ENCODE measurements at regions not wholly inside any gene's neighbourhood (a gene's known extent, or its start where the extent isn't known, plus 50 kb on each side); places are given as distances from the start of the nearest gene placed in this dataset.
"Not testable (repeated sequence)": the region's sequence is repeated elsewhere in the genome, so short reads cannot be mapped to it uniquely, and the experiment has no call there.

- in situ Hi-C loops (cut with HindIII; ENCODE audit: low pct_ligation_motif_present, low pct_unique_long_range_greater_than_20kb, low sequenced_read_pairs) = no loop called here
- no peak for DNase-seq
Measured at GRCh38 chr12:19901841-19902240, 462.5 kb downstream of the AEBP2 start.

- in situ Hi-C loops (cut with HindIII; ENCODE audit: low pct_ligation_motif_present, low pct_unique_long_range_greater_than_20kb, low sequenced_read_pairs) = no loop called here
- no peak for DNase-seq
Measured at GRCh38 chr12:19904819-19905218, 463.5 kb upstream of the PDE3A start.

DNA sequence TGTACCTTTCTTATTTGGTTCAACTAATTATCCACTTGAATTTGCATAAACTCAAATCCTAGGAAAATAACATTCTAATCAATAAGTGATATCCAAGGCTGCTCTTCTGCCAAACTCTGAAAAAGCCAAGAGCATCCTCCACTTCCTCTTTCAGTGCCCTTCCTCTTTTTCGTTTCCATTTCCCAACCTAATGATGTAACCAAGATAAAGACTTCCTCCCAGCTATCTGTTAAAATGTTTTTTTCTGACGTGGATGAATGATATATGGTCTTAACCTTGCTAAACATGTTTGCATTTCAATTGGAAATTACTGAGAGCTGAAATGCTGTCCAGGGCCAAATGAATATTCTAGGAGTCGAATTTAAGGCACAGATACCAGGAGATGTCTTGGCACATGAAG, 459.5 kb upstream of the PDE3A start:
- no peak for DNase-seq
- in situ Hi-C loops (cut with HindIII; ENCODE audit: low pct_ligation_motif_present, low pct_unique_long_range_greater_than_20kb, low sequenced_read_pairs) = no loop called here

DNA sequence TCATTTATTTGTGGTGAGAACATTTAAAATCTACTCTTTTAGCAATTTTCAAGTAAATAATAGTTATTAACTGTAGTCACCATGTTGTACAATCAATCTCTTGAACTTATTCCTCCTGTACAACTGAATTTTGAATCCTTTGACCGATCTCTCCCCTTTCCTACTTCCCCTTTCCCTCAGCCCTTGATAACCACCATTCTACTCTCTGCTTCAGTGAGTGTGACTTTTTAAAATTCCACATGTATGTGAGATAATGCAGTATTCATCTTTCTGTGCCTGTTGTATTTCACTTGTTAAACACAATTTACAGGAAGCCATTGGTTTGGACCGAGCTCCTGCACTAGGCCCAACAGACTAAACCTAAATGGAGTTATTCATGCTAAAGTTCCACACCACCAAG, 458.9 kb upstream of the PDE3A start:
- in situ Hi-C loops (cut with HindIII; ENCODE audit: low pct_ligation_motif_present, low pct_unique_long_range_greater_than_20kb, low sequenced_read_pairs) = no loop called here
- DNase-seq = no peak

- DNase-seq = no peak
- in situ Hi-C loops (cut with HindIII; ENCODE audit: low pct_ligation_motif_present, low pct_unique_long_range_greater_than_20kb, low sequenced_read_pairs) = no loop called here
Measured at GRCh38 chr12:19910681-19911080, 457.7 kb upstream of the PDE3A start.

DNA sequence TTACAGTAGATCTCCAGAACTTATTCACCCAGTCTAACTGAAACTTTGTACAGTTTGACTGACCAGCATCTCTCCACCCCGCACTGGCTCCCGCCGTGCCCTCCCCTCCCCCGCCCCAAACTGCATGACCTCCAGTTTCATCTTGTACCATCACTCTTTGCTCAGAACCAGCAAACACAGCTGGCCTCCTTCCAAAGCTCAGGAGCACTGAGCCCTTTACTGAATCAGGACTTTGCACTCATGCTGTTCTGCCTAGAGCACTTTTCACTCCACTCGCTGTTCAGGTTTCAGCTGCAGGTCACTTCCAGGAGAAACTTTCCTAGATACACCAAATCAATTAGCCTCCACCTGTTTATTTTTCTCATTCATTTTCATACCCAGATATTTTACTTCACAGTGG, 455.3 kb upstream of the PDE3A start:
- no peak for DNase-seq
- in situ Hi-C loops (cut with HindIII; ENCODE audit: low pct_ligation_motif_present, low pct_unique_long_range_greater_than_20kb, low sequenced_read_pairs) = no loop called here

DNA sequence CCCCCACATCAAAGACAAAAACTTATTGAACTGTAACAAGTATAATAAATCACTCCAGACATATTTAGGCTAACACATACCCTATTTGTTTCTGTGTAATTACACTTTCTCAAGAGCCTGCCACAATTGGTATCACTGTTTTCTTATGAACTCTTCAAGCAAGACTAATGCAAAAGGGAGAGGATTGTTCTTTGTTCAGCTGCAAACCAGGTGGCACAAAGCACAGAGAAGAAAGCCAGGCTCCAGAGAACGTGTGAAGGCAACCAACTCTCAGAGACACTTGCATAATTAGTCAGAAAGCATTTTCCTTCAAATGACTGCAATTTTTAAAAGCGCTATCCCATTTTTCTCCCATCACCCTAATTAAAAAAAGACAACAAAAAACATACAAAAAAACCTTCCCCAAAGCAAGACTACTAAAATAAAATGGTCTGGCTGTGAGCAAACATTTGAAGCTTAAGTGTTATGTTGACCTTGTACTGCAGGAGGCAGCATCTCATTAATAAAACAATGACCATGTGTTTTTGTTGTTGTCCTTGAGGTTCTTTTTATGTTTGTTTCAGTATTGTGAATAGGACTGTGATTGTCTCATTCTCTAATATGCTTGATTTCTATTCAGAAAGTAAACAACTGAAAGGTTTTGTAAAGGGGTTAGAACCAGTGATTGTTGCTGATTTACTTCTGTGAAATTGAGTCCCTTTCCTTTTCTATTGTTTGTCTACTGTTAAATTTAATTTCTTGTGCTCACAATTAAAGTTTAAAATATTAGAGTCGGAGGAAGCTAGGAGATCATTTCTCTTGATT, 452.7 kb upstream of the PDE3A start:
- DNase-seq = peak; percentile 37
- in situ Hi-C loops (cut with HindIII; ENCODE audit: low pct_ligation_motif_present, low pct_unique_long_range_greater_than_20kb, low sequenced_read_pairs) = no loop called here

- in situ Hi-C loops (cut with HindIII; ENCODE audit: low pct_ligation_motif_present, low pct_unique_long_range_greater_than_20kb, low sequenced_read_pairs) = no loop called here
Measured at GRCh38 chr12:19916196-19916753, 452.1 kb upstream of the PDE3A start.

GRCh38 chr12:19916974-19917373, 451.4 kb upstream of the PDE3A start:
- in situ Hi-C loops (cut with HindIII; ENCODE audit: low pct_ligation_motif_present, low pct_unique_long_range_greater_than_20kb, low sequenced_read_pairs) = no loop called here
- DNase-seq = no peak

More at GRCh38 chr12:19916196-19916753, 452.1 kb upstream of the PDE3A start:
- no peak for DNase-seq

GRCh38 chr12:19921716-19922115, 446.6 kb upstream of the PDE3A start:
- in situ Hi-C loops (cut with HindIII; ENCODE audit: low pct_ligation_motif_present, low pct_unique_long_range_greater_than_20kb, low sequenced_read_pairs) = not testable (repeated sequence)

GRCh38 chr12:19922717-19923116, 445.6 kb upstream of the PDE3A start:
- no peak for DNase-seq
- in situ Hi-C loops (cut with HindIII; ENCODE audit: low pct_ligation_motif_present, low pct_unique_long_range_greater_than_20kb, low sequenced_read_pairs) = no loop called here

More at GRCh38 chr12:19921716-19922115, 446.6 kb upstream of the PDE3A start:
- DNase-seq = not testable (repeated sequence)

DNA sequence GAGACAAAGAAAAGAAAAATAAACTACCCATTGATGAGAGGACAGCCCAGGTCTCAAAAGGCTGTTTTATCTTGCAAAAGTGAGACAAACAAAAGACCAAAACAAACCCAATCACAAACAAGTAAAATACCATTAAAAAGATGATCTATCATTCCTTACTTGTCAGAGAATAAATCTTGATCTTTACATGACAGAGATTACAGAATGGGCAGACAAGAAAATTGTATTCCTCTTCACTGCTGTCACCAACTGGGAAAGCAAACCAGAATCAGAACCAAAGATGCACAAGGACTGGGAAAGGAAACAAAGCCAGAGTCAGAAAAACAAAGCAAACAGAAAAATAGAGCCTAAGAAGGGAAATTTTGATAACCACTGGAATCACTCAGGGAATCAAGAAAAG, 444.0 kb upstream of the PDE3A start:
- in situ Hi-C loops (cut with HindIII; ENCODE audit: low pct_ligation_motif_present, low pct_unique_long_range_greater_than_20kb, low sequenced_read_pairs) = no loop called here

GRCh38 chr12:19925841-19926240, 442.5 kb upstream of the PDE3A start:
- in situ Hi-C loops (cut with HindIII; ENCODE audit: low pct_ligation_motif_present, low pct_unique_long_range_greater_than_20kb, low sequenced_read_pairs) = no loop called here
- DNase-seq = no peak

More for the DNA sequence above, 444.0 kb upstream of the PDE3A start:
- no peak for DNase-seq

DNA sequence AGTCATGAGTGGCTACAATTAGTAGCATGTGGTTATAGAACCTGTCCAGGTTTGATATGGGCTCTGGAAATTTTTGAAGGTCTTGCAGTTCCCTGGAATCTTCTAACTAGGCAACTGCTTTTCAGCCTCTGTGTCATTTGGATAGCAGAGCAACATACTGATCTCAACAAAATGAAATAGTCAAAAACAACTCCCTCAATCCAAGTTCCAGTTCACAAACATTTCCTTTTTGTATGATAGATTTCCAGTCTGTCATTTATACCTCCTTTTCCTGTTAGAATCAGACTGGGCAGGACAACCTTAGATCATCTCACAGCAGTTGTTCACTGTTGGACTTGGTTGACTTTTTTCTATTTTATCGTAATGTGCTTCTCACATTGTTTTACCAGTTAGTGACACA, 442.1 kb upstream of the PDE3A start:
- no peak for DNase-seq
- in situ Hi-C loops (cut with HindIII; ENCODE audit: low pct_ligation_motif_present, low pct_unique_long_range_greater_than_20kb, low sequenced_read_pairs) = no loop called here

DNA sequence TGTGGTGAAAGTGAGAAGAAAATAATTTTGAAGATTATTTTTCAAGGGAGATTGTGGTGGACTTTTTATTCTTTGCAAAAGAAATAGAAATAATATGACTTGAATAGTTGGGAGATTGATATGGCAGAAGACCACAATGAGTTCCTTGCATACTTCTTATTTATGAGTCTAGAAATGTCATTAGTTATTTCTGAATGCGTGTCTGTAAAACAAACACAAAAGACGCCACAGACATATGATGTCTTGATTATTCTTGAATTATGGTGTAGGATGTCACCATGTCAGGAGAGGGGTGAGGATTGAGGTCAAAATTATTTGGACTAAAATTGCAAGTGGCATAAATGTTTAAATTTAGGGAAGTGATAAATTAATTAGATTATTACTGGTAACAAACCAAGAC, 440.7 kb upstream of the PDE3A start:
- in situ Hi-C loops (cut with HindIII; ENCODE audit: low pct_ligation_motif_present, low pct_unique_long_range_greater_than_20kb, low sequenced_read_pairs) = no loop called here
- DNase-seq = no peak

- DNase-seq = no peak
- in situ Hi-C loops (cut with HindIII; ENCODE audit: low pct_ligation_motif_present, low pct_unique_long_range_greater_than_20kb, low sequenced_read_pairs) = no loop called here
Measured at GRCh38 chr12:19932413-19932812, 435.9 kb upstream of the PDE3A start.

DNA sequence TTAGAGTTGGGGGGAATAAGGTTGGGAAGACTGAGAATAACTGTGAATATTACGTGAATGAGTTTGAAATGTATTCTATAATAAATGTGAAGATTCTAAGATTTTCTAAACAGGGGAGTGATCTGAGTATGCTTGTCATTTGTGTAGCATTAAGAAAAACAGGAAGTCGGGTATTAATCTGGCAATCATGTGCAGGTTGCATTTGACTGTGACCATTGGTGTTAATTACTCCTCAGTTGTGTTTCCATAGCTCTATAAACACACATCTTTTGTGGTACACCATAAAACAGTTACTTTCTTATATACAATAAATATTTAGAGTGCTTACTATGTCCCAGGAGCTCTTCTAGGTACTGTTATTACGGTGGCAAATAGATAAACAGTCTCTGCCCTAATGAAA, 434.4 kb upstream of the PDE3A start:
- DNase-seq = no peak
- in situ Hi-C loops (cut with HindIII; ENCODE audit: low pct_ligation_motif_present, low pct_unique_long_range_greater_than_20kb, low sequenced_read_pairs) = no loop called here

DNA sequence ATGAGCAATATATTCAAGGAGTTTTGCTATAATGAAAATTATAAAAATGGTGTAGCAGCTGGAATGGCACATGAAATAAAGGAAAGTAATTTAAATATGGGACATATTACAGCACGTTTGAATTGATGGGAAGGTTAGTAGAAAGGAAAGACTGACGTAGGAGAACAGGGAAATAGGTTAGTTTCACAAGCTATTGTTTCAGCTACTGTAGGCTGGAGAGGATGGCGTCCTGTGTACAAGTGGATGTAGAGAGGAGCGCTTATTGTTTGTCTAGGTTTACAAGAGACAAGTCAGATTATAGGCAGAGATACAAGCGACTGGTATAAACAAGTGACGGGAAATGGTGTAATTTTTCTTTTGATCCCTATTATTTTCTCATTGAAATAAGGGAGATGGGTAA, 431.2 kb upstream of the PDE3A start:
- in situ Hi-C loops (cut with HindIII; ENCODE audit: low pct_ligation_motif_present, low pct_unique_long_range_greater_than_20kb, low sequenced_read_pairs) = no loop called here
- no peak for DNase-seq

DNA sequence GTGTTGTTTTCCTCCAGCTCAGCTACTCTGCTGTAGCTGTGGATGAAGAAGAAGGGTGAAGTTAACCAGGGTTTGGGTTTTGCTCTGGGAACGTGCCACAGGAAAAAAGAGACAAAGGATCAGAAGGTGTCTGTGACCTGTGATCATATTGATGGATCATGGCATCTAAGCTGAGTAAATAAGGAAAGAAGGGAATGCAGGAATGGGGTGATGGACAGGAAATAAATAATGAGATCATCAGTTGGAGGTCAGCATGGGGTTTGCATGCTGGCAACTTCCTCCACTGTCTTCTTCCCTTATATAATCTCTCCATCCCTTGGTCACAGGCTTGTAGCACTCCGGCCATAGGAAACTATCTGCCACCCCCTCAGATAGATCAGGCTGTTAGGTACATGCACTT, 430.3 kb upstream of the PDE3A start:
- DNase-seq = no peak
- in situ Hi-C loops (cut with HindIII; ENCODE audit: low pct_ligation_motif_present, low pct_unique_long_range_greater_than_20kb, low sequenced_read_pairs) = no loop called here

DNA sequence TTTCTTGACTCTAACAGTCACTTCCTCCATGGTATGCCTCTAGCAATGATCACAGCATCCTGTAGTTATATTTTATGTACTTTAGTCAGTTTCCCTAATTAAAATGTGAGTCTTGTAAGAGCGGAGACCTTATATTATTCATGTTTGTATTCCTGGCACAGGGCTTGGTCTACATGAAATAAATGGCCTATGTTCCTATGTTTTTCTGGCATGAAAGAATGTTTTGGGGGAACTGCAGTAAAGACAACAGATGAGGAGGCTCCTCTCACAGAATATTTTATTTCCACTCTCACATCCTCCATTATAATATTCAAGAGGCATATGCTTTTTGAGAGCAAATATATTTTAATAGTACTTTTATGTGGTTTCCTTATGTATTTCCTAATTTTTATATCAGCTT, 429.8 kb upstream of the PDE3A start:
- DNase-seq = no peak
- in situ Hi-C loops (cut with HindIII; ENCODE audit: low pct_ligation_motif_present, low pct_unique_long_range_greater_than_20kb, low sequenced_read_pairs) = no loop called here
